RWPE2 (cell line): ENCODE measurements at regions not wholly inside any gene's neighbourhood (a gene's known extent, or its start where the extent isn't known, plus 50 kb on each side); places are given as distances from the start of the nearest gene placed in this dataset.

Source experiments
- ATAC-seq: fragments of 200-7000 bp; cut with Tn5 transposase; 3 replicates; pipeline ENCODE4 v1.9.1; 2021; ENCODE audit warnings: low read depth
- DNase-seq: peaks from one replicate; pipeline ENCODE4 v3.0.0-alpha.2; 2020; ENCODE audit warnings: low spot score
- H3K27ac ChIP-seq: fragments of 450-650 bp; 2 replicates; pipeline ENCODE4 v1.5.1; 2017; ENCODE audit warnings: mild to moderate bottlenecking; ENCODE audit not compliant: poor library complexity, severe bottlenecking
- H3K27me3 ChIP-seq: fragments of 250-450 bp; sonication (Bioruptor Pico); 2 replicates; pipeline ENCODE4 v1.5.1; 2021; ENCODE audit warnings: mild to moderate bottlenecking, moderate library complexity; ENCODE audit not compliant: insufficient read depth, poor library complexity, severe bottlenecking
- H3K36me3 ChIP-seq: fragments of 250-450 bp; sonication (Bioruptor Pico); 2 replicates; pipeline ENCODE4 v1.5.1; 2020; ENCODE audit warnings: low read depth, mild to moderate bottlenecking, moderate library complexity
- H3K4me1 ChIP-seq: fragments of 250-450 bp; sonication (Bioruptor Pico); 2 replicates; pipeline ENCODE4 v1.5.1; 2021; ENCODE audit warnings: mild to moderate bottlenecking, moderate library complexity; ENCODE audit not compliant: insufficient read depth, poor library complexity, severe bottlenecking
- H3K4me3 ChIP-seq: fragments of 250-450 bp; sonication (Bioruptor Pico); 2 replicates; pipeline ENCODE4 v1.5.1; 2021; ENCODE audit warnings: mild to moderate bottlenecking, moderate library complexity; ENCODE audit not compliant: severe bottlenecking
- H3K9me3 ChIP-seq: fragments of 250-450 bp; sonication (Bioruptor Pico); 2 replicates; pipeline ENCODE4 v1.5.1; 2021; ENCODE audit warnings: mild to moderate bottlenecking, moderate library complexity; ENCODE audit not compliant: severe bottlenecking
- CTCF ChIP-seq: fragments of 450-650 bp; IDR thresholded peaks from one replicate; pipeline ENCODE4 v1.5.1; 2017; ENCODE audit warnings: mild to moderate bottlenecking, moderate library complexity; ENCODE audit not compliant: poor library complexity, severe bottlenecking

GRCh38 chr1:201648907-201649721, 110.2 kb downstream of the NAV1 start:
- Histone ChIP-seq H3K4me1 (peaks cover 4% of the 10 kb centered on the region), H3K27ac (peak overlapping the region; percentile 51), H3K27me3 (no peaks in the 10 kb centered on the region), H3K9me3 (no peaks in the 10 kb centered on the region), H3K4me3 (peak overlapping the region; percentile 35), H3K36me3 (no peaks in the 10 kb centered on the region)
- ATAC-seq (peak; percentile 14), DNase-seq (no peak)
- no peak for TF ChIP-seq CTCF

- TF ChIP-seq CTCF, result no peak
- peak; percentile 89 for DNase-seq
- no peaks in the 10 kb centered on the region for H3K36me3 ChIP-seq
- peak; percentile 65 for ATAC-seq
- H3K9me3 ChIP-seq, result no peaks in the 10 kb centered on the region
- peaks cover 4% of the 10 kb centered on the region for H3K4me1 ChIP-seq
- no peaks in the 10 kb centered on the region for H3K27me3 ChIP-seq
- peak overlapping the region; percentile 35 for H3K4me3 ChIP-seq
- peak overlapping the region; percentile 51 for H3K27ac ChIP-seq
These were observed 111.1 kb downstream of the NAV1 start for GRCh38 chr1:201649761-201650622.

- Histone ChIP-seq H3K9me3 (no peaks in the 10 kb centered on the region), H3K27ac (peak overlapping the region; percentile 51), H3K4me1 (peaks cover 4% of the 10 kb centered on the region), H3K27me3 (no peaks in the 10 kb centered on the region), H3K36me3 (no peaks in the 10 kb centered on the region), H3K4me3 (peak overlapping the region; percentile 35)
- no peak for ATAC-seq
- no peak for DNase-seq
- no peak for TF ChIP-seq CTCF
These were observed 111.7 kb downstream of the NAV1 start for GRCh38 chr1:201650623-201650933.

- no peak for DNase-seq
- ATAC-seq, result no peak
- no peak overlapping the region for H3K4me3 ChIP-seq
These were observed 113.3 kb downstream of the NAV1 start for GRCh38 chr1:201652181-201652580.

More at GRCh38 chr1:201652181-201652580, 113.3 kb downstream of the NAV1 start:
- H3K4me1 ChIP-seq, result peaks cover 4% of the 10 kb centered on the region
- H3K27ac ChIP-seq, result no peak overlapping the region
- no peaks in the 10 kb centered on the region for H3K27me3 ChIP-seq
- no peak for TF ChIP-seq CTCF
- H3K9me3 ChIP-seq, result no peaks in the 10 kb centered on the region
- H3K36me3 ChIP-seq, result no peaks in the 10 kb centered on the region
